SK-N-SH (cell line): ENCODE measurements at regions not wholly inside any gene's neighbourhood (a gene's known extent, or its start where the extent isn't known, plus 50 kb on each side); places are given as distances from the start of the nearest gene placed in this dataset.

Source experiments
- CTCF ChIA-PET: fragments of 300-600, 350-600 bp; formaldehyde crosslinking; extraction: SDS; loops from one replicate; lab custom pipeline; 2021; lab: Yijun Ruan, JAX
- POLR2A ChIA-PET: fragments of 350-600 bp; sonication (Branson Sonifier 250); formaldehyde crosslinking; extraction: SDS; loops from one replicate; lab custom pipeline; 2020; ENCODE audit warnings: antibody characterized with exemption, inconsistent platforms; lab: Yijun Ruan, JAX
- DNase-seq: peaks from one replicate; pipeline ENCODE4 v3.0.0; 2012
- H2AFZ ChIP-seq: fragments of 200-600 bp; sonication (generic); 2 replicates; pipeline ENCODE4 v1.8.1; 2016; ENCODE audit warnings: antibody characterized with exemption, mild to moderate bottlenecking, low read depth
- H3F3A ChIP-seq: fragments of 200-600 bp; sonication (generic); replicated peaks from 2 replicates; pipeline ENCODE3; 2016; ENCODE audit warnings: antibody characterized with exemption, mild to moderate bottlenecking; ENCODE audit not compliant: insufficient read depth
- H3K27ac ChIP-seq, 2 experiments: fragments of 200-500 bp in 1 of 2; fragments of 200-600 bp in 1 of 2; sonication (Bioruptor generic) in 1 of 2; sonication (generic), shearing (Covaris generic) in 1 of 2; 2 replicates each; pipeline versions ENCODE4 v1.5.1 to v1.6.1; 2014 to 2016; ENCODE audit warnings: low read depth in 2 of 2, inconsistent platforms in 1 of 2, low read length in 1 of 2, mild to moderate bottlenecking in 1 of 2, mixed read lengths in 1 of 2
- H3K27me3 ChIP-seq: fragments of 200-600 bp; sonication (generic), shearing (Covaris generic); 2 replicates; pipeline ENCODE4 v1.6.1; 2016; ENCODE audit warnings: mixed run types; ENCODE audit not compliant: insufficient read depth
- H3K36me3 ChIP-seq, 2 experiments: fragments of 200-500 bp in 1 of 2; fragments of 200-600 bp in 1 of 2; sonication (Bioruptor generic) in 1 of 2; sonication (generic) in 1 of 2; replicated peaks in 1 of 2; 2 replicates each; pipeline versions ENCODE3 to v1.5.1; 2014 to 2016; ENCODE audit warnings: low read length in 1 of 2, mild to moderate bottlenecking in 1 of 2; ENCODE audit not compliant: insufficient read depth in 2 of 2, control insufficient read depth in 1 of 2
- H3K4me1 ChIP-seq, 2 experiments: fragments of 200-500 bp in 1 of 2; fragments of 200-600 bp in 1 of 2; sonication (Bioruptor generic) in 1 of 2; sonication (generic), shearing (Covaris generic) in 1 of 2; 2 replicates each; pipeline versions ENCODE4 v1.5.1 to v1.6.1; 2014 to 2016; ENCODE audit warnings: low read depth in 1 of 2, low read length in 1 of 2, mixed run types in 1 of 2; ENCODE audit not compliant: insufficient read depth in 2 of 2, control insufficient read depth in 1 of 2
- H3K4me2 ChIP-seq: fragments of 200-600 bp; sonication (generic), shearing (Covaris generic); 2 replicates; pipeline ENCODE4 v1.6.1; 2017; ENCODE audit warnings: mixed run types
- H3K4me3 ChIP-seq, 2 experiments: fragments of 200-500 bp in 1 of 2; fragments of 200-600 bp in 1 of 2; sonication (Bioruptor generic) in 1 of 2; sonication (generic), shearing (Covaris generic) in 1 of 2; 2 replicates each; pipeline versions ENCODE4 v1.5.1 to v1.8.1; 2014 to 2016; ENCODE audit warnings: low read depth in 2 of 2, inconsistent platforms in 1 of 2, low read length in 1 of 2, mild to moderate bottlenecking in 1 of 2, mixed read lengths in 1 of 2, moderate library complexity in 1 of 2
- H3K79me2 ChIP-seq: fragments of 200-600 bp; sonication (generic); 2 replicates; pipeline ENCODE4 v1.8.1; 2017; ENCODE audit warnings: mild to moderate bottlenecking; ENCODE audit not compliant: insufficient read depth
- H3K9ac ChIP-seq: fragments of 200-600 bp; sonication (generic); 2 replicates; pipeline ENCODE4 v1.6.1; 2017; ENCODE audit warnings: mixed run types
- H3K9me2 ChIP-seq: fragments of 200-600 bp; sonication (generic); 2 replicates; pipeline ENCODE4 v1.6.1; 2017; ENCODE audit warnings: mixed run types
- H3K9me3 ChIP-seq: fragments of 200-600 bp; sonication (generic); 2 replicates; pipeline ENCODE4 v1.6.1; 2017; ENCODE audit warnings: mixed run types, mild to moderate bottlenecking, moderate library complexity
- H4K20me1 ChIP-seq: fragments of 200-600 bp; sonication (generic); 2 replicates; pipeline ENCODE4 v1.6.1; 2017; ENCODE audit warnings: mild to moderate bottlenecking, mixed run types; ENCODE audit not compliant: insufficient read depth
- CHD2 ChIP-seq: fragments of 150-350 bp; IDR thresholded peaks from 2 replicates; pipeline ENCODE4 v1.6.1; 2018; ENCODE audit warnings: low read length; ENCODE audit not compliant: partially characterized antibody
- EZH2phosphoT487 ChIP-seq: fragments of 200-600 bp; sonication (generic); IDR thresholded peaks from 2 replicates; pipeline ENCODE4 v1.6.1; 2017; ENCODE audit warnings: low read depth, mixed run types, mild to moderate bottlenecking, antibody characterized with exemption, moderate library complexity, borderline replicate concordance
- FOXJ3 ChIP-seq: sonication (generic); formaldehyde crosslinking; IDR thresholded peaks from 2 replicates; pipeline ENCODE4 v1.5.1; 2020; ENCODE audit warnings: mild to moderate bottlenecking, missing genetic modification reagents
- FOXM1 ChIP-seq: IDR thresholded peaks from 2 replicates; pipeline ENCODE4 v1.4.0; 2012; ENCODE audit warnings: low read depth, mild to moderate bottlenecking
- GABPA ChIP-seq: IDR thresholded peaks from 2 replicates; pipeline ENCODE4 v1.4.0; 2012; ENCODE audit warnings: low read depth, mild to moderate bottlenecking
- IRF3 ChIP-seq: fragments of 150-350 bp; IDR thresholded peaks from 2 replicates; pipeline ENCODE4 v1.6.1; 2016; ENCODE audit warnings: mild to moderate bottlenecking, low read depth, low read length
- JUND ChIP-seq: IDR thresholded peaks from 2 replicates; pipeline ENCODE4 v1.4.0; 2012
- MAX ChIP-seq: IDR thresholded peaks from 2 replicates; pipeline ENCODE4 v1.4.0; 2012; ENCODE audit warnings: low read depth
- RAD21 ChIP-seq: IDR thresholded peaks from 2 replicates; pipeline ENCODE4 v1.6.1; 2012; ENCODE audit warnings: mild to moderate bottlenecking, low read length
- RFX5 ChIP-seq: IDR thresholded peaks from 2 replicates; pipeline ENCODE4 v1.6.1; 2012; ENCODE audit warnings: mild to moderate bottlenecking, improper control_type of control experiment, low read length
- SIN3A ChIP-seq: IDR thresholded peaks from 2 replicates; pipeline ENCODE4 v1.6.1; 2012; ENCODE audit warnings: low read depth, mild to moderate bottlenecking, low read length, moderate library complexity, borderline replicate concordance
- SMC3 ChIP-seq: IDR thresholded peaks from 2 replicates; pipeline ENCODE4 v1.6.1; 2012; ENCODE audit warnings: low read depth, low read length, improper control_type of control experiment
- YY1 ChIP-seq: IDR thresholded peaks from 2 replicates; pipeline ENCODE4 v1.4.0; 2012; ENCODE audit warnings: low read depth, mild to moderate bottlenecking
- WGBS: methylation state at CpG from one replicate; pipeline ENCODE4 v1.1.6; 2017; ENCODE audit warnings: low lambda C conversion rate; 5-methylcytosine and 5-hydroxymethylcytosine counted together
- TF ChIP-seq, protein P1 (sequence below): IDR thresholded peaks from 2 replicates; pipeline ENCODE4 v1.6.1; 2012; ENCODE audit warnings: mild to moderate bottlenecking, low read depth, low read length, moderate library complexity
- TF ChIP-seq, protein P2 (sequence below): fragments of 150-350 bp; IDR thresholded peaks from 2 replicates; pipeline ENCODE4 v1.6.1; 2017; ENCODE audit warnings: antibody characterized with exemption, low read length, low read depth, borderline replicate concordance
- TF ChIP-seq, protein P3 (sequence below): IDR thresholded peaks from 2 replicates; pipeline ENCODE4 v1.4.0; 2012; ENCODE audit warnings: low read depth, borderline replicate concordance
- TF ChIP-seq, protein P4 (sequence below): IDR thresholded peaks from 2 replicates; pipeline ENCODE4 v1.4.0; 2012; ENCODE audit warnings: low read depth, borderline replicate concordance

GRCh38 chr2:191754103-191754502 lies 76.2 kb downstream of the NABP1 start:
- H2AFZ ChIP-seq, result no peak overlapping the region
- DNase-seq, result no peak
- H3K4me2 ChIP-seq, result no peak overlapping the region
- no peaks in the 10 kb centered on the region for H3F3A ChIP-seq
- H3K9ac ChIP-seq, result no peak overlapping the region
- no peaks in the 10 kb centered on the region; a peak in 2 of 4 replicates for H3K4me1 ChIP-seq
- H3K4me3 ChIP-seq, result no peak overlapping the region
- no peaks in the 10 kb centered on the region for H3K36me3 ChIP-seq
- ChIA-PET POLR2A (no interaction called here), CTCF (no interaction called here)
- H3K27ac ChIP-seq, result no peak overlapping the region
- WGBS, result 87% methylated on average over 3 of the region's 3 CpGs
- H3K9me3 ChIP-seq, result no peaks in the 10 kb centered on the region
- H3K27me3 ChIP-seq, result no peaks in the 10 kb centered on the region
- no peak for TF ChIP-seq EZH2phosphoT487
- no peak for TF ChIP-seq GABPA
- no peak for TF ChIP-seq IRF3
- TF ChIP-seq YY1, result no peak
- TF ChIP-seq FOXM1, result no peak
- no peak for TF ChIP-seq SMC3
- TF ChIP-seq RFX5, result no peak
- no peak for TF ChIP-seq CHD2
- H4K20me1 ChIP-seq, result no peaks in the 10 kb centered on the region
- H3K79me2 ChIP-seq, result no peaks in the 10 kb centered on the region
- no peaks in the 10 kb centered on the region for H3K9me2 ChIP-seq

- Histone ChIP-seq H3K36me3 (no peaks in the 10 kb centered on the region), H3K9me3 (no peaks in the 10 kb centered on the region), H2AFZ (no peak overlapping the region), H3K9ac (no peak overlapping the region), H3K27ac (no peak overlapping the region), H3F3A (no peaks in the 10 kb centered on the region), H3K4me2 (no peak overlapping the region), H3K9me2 (no peaks in the 10 kb centered on the region), H3K79me2 (no peaks in the 10 kb centered on the region), H4K20me1 (no peaks in the 10 kb centered on the region), H3K4me3 (no peak overlapping the region), H3K27me3 (no peaks in the 10 kb centered on the region), H3K4me1 (no peaks in the 10 kb centered on the region; a peak in 2 of 4 replicates)
- no peak for DNase-seq
- 70% methylated on average over 4 of the region's 4 CpGs for WGBS
- ChIA-PET CTCF (interaction anchor here (0.9 to 1.6 kb wide), 4 partner anchors 30 to 190 kb away, joined by 3 to 4 read pairs (median 4); no protein-coding TSS in a partner anchor), POLR2A (no interaction called here)
- TF ChIP-seq SIN3A (no peak), FOXJ3 (no peak), GABPA (no peak), FOXM1 (no peak), IRF3 (no peak), JUND (no peak), CHD2 (no peak), RAD21 (no peak), MAX (no peak)
- TF ChIP-seq, protein P1, sequence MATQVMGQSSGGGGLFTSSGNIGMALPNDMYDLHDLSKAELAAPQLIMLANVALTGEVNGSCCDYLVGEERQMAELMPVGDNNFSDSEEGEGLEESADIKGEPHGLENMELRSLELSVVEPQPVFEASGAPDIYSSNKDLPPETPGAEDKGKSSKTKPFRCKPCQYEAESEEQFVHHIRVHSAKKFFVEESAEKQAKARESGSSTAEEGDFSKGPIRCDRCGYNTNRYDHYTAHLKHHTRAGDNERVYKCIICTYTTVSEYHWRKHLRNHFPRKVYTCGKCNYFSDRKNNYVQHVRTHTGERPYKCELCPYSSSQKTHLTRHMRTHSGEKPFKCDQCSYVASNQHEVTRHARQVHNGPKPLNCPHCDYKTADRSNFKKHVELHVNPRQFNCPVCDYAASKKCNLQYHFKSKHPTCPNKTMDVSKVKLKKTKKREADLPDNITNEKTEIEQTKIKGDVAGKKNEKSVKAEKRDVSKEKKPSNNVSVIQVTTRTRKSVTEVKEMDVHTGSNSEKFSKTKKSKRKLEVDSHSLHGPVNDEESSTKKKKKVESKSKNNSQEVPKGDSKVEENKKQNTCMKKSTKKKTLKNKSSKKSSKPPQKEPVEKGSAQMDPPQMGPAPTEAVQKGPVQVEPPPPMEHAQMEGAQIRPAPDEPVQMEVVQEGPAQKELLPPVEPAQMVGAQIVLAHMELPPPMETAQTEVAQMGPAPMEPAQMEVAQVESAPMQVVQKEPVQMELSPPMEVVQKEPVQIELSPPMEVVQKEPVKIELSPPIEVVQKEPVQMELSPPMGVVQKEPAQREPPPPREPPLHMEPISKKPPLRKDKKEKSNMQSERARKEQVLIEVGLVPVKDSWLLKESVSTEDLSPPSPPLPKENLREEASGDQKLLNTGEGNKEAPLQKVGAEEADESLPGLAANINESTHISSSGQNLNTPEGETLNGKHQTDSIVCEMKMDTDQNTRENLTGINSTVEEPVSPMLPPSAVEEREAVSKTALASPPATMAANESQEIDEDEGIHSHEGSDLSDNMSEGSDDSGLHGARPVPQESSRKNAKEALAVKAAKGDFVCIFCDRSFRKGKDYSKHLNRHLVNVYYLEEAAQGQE, result no peak
- TF ChIP-seq, protein P2, sequence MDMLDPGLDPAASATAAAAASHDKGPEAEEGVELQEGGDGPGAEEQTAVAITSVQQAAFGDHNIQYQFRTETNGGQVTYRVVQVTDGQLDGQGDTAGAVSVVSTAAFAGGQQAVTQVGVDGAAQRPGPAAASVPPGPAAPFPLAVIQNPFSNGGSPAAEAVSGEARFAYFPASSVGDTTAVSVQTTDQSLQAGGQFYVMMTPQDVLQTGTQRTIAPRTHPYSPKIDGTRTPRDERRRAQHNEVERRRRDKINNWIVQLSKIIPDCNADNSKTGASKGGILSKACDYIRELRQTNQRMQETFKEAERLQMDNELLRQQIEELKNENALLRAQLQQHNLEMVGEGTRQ, result no peak
- TF ChIP-seq, protein P3, sequence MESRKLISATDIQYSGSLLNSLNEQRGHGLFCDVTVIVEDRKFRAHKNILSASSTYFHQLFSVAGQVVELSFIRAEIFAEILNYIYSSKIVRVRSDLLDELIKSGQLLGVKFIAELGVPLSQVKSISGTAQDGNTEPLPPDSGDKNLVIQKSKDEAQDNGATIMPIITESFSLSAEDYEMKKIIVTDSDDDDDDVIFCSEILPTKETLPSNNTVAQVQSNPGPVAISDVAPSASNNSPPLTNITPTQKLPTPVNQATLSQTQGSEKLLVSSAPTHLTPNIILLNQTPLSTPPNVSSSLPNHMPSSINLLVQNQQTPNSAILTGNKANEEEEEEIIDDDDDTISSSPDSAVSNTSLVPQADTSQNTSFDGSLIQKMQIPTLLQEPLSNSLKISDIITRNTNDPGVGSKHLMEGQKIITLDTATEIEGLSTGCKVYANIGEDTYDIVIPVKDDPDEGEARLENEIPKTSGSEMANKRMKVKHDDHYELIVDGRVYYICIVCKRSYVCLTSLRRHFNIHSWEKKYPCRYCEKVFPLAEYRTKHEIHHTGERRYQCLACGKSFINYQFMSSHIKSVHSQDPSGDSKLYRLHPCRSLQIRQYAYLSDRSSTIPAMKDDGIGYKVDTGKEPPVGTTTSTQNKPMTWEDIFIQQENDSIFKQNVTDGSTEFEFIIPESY, result no peak
- TF ChIP-seq, protein P4, sequence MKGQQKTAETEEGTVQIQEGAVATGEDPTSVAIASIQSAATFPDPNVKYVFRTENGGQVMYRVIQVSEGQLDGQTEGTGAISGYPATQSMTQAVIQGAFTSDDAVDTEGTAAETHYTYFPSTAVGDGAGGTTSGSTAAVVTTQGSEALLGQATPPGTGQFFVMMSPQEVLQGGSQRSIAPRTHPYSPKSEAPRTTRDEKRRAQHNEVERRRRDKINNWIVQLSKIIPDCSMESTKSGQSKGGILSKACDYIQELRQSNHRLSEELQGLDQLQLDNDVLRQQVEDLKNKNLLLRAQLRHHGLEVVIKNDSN, result no peak
- TF ChIP-seq, all 33 proteins: peak for 0
Observed at GRCh38 chr2:191756761-191757160, 78.8 kb downstream of the NABP1 start.
